HG02981 (cell line): ENCODE measurements at regions not wholly inside any gene's neighbourhood (a gene's known extent, or its start where the extent isn't known, plus 50 kb on each side); places are given as distances from the start of the nearest gene placed in this dataset.

Experiments
- ATAC-seq: cut with Tn5 transposase; IDR thresholded peaks from one replicate; pipeline ENCODE4 v1.9.1; 2021; ENCODE audit warnings: mild to moderate bottlenecking, moderate library complexity; ENCODE audit not compliant: unreplicated experiment

GRCh38 chr4:32436816-32437215 lies 1716.6 kb downstream of the PCDH7 start:
- ATAC-seq = no peak

DNA sequence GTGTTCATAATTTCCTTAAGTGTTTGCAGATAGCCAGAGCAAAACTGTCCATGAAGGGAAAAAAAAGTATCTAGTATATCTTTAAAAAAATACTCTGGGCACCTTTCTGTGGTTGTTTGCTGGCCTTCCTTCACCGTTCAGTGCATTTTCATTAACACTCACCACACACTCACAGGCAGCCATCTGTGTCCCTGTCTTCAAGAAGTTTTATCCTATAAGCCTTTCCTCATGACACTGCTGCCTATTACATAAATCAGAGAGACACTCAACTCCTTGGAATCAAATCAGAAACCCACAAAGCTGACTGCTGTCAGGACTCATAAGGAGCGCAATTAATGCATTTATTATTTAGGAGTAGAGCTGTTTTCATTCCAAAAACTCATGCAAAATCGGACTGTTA lies 1720.2 kb downstream of the PCDH7 start:
- ATAC-seq = no peak

DNA sequence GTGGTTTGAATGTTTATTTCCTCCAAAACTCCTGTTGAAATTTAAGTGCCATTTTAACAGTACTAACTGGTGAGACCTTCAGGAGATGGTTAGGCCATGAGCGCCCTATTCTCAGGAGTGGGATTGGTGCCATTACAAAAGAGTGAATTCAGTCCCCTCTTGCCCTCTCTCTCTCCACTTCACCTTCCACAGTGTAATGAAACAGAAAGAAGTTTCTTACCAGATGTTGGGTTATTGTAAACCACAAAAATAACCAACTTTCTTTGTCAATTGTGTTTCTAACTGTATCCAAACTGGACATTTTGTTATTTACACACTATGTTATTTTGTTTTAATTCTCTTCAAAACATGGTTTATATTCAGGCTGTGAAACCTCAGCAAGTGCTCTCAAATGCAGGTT lies 1734.3 kb downstream of the PCDH7 start:
- no peak for ATAC-seq

GRCh38 chr4:32455231-32455630 lies 1735.1 kb downstream of the PCDH7 start:
- no peak for ATAC-seq

GRCh38 chr4:32460972-32461371 lies 1740.8 kb downstream of the PCDH7 start:
- no peak for ATAC-seq

DNA sequence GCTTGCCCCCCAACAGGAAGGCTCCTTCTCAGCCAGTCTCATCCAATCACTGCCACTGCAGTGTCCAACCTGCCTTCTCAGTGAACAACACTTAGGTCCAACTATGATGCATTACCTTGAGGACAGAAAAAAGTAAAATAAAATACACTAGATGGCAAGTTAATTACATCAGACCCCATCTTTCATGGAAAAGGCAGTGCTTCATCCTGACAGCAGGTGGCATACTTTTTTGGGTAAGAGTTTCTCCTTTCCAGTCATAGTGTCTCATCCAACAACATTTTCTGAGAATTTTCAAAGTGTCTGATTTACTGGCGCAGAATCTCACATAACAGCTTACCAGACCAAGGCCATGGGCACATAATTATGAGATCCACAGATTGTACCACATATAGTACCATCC lies 1742.8 kb downstream of the PCDH7 start:
- ATAC-seq = no peak

DNA sequence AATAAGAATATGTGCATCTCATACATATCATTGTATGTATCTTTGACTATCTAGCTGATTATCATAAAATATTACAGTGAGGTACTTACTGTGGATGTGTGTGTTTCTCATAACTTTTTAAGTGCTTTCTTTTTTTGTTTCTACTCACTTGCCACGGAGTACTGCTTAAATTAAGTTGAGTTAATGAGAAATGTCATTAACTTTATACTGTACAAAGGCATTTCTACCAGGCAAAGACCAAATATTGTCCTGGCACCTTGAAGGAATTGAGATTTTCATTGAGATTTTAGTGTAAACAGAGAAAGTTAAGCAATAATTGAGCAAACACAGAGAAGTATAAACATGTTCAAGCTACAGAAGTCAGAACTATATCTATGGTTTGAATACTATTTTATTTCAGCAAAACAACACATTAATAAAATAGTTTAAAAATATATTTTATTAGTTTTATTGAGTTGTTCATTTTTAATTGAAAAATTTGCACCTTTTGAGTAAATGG lies 1750.0 kb downstream of the PCDH7 start:
- no peak for ATAC-seq

DNA sequence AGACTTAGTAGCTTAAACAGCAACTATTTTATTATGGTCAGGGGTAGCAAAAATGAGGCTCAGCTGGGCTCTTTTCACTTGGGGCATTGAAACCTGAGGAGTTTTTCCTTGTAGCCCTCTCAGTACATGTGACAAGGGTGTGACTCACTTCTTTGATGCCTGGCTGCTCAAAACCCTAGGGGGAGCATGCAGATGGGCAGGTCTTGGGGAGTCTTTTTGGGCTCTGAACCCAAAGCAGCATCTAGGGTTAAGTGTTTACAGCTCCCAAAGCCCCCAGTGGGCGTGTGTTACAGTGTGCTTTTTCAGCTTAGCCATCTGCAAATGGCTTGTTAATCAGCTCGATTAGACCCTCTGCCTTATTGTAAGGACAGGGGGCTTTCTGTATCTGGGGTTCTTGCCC lies 1752.7 kb downstream of the PCDH7 start:
- ATAC-seq = no peak

- no peak for ATAC-seq
Measured at GRCh38 chr4:32475710-32476109, 1755.5 kb downstream of the PCDH7 start.

- no peak for ATAC-seq
Measured at GRCh38 chr4:32477518-32477917, 1757.3 kb downstream of the PCDH7 start.

DNA sequence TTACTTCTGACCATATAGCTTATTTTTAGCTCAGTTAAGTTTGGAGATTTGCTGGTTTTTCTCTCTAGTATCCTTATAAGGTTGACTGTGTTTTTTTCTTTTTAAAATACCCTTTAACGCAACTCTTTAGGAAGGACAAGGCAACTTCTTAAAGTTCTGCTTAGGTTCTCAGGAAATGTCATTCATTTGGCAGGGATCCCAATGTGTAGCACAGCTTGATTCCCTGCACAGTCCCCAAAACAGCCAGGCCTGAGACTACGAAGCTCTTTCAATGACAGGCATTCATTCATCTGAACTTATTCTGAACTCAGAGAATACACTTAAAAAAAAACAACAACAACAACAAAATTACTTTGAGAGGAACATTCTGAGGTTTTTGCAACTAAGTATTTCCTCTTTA lies 1765.8 kb downstream of the PCDH7 start:
- no peak for ATAC-seq

GRCh38 chr4:32488690-32489089 lies 1768.5 kb downstream of the PCDH7 start:
- no peak for ATAC-seq

DNA sequence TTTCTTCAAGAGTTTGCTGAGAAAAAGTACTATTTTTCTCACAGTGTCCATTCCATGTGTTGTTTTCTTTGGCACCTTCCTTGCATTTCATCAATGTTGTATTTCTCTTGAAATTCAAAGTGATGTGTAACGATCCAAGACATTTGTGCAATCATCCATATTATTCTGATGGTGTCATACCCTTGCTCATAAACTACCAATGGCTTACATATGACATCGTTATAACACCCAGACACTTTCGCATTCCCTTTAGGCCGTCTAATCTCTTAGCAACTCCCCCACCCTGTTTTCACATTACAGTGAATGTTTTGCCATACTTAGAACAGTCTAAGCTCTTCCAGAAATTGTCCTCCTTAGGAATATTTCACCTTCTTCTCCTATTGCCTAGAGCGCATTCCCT lies 1779.0 kb downstream of the PCDH7 start:
- no peak for ATAC-seq

DNA sequence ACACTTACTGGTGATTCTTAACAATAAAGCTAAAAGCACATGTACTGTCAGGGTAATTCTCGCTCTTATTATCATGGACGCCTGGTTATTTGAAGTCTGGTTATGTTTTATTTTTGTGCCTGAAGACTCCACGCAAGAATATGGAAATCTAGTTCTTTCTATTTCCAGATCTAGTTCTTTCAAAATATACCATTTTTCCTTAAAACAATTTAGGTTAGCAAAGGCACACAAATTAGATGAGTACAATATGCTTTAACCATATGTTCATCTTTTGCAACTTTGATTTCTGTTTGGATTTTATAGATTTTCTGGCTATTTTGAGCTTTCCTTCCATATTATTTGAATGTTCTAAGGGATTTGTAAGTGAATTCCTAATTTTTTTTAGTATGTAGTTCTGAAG lies 1783.1 kb downstream of the PCDH7 start:
- ATAC-seq = no peak

- ATAC-seq = no peak
Measured at GRCh38 chr4:32506067-32506466, 1785.9 kb downstream of the PCDH7 start.

DNA sequence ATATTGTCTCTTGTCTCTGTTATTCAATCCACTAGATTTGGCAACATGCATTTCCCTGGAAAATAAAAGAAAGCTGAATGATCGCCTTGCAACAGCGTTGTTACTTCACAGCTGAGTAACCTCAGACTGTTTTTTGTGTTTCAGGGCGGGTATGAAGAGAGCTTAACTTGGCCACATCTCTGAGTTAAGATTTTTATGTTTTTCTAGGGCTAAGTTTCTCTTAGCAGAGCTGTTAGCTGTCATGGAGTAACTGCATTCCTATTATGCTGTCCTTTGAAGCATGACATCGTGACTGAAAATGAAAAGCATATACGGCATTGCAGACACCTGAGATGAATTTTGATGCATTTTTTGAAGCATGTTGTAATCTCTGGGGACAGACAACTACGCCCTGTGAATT lies 1798.9 kb downstream of the PCDH7 start:
- ATAC-seq = no peak

DNA sequence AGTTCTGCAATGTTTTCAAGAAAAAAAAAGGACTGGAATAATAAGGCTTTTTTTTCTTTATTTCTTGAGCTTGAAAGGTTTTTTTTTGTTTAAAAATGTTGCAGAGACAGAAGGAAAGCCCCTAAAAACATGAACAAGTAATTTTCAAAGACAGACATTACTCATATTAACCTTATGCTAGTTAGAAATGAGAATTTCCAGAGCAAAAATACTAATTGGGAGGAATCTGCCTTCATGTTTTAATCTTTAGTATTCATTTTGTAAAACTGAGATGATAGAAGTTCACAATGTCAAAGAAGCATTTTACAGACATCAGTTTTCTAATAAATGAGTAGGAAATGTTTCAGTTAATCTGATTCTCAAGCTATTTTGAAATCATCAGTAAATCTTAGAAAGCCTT lies 1805.3 kb downstream of the PCDH7 start:
- ATAC-seq = no peak

DNA sequence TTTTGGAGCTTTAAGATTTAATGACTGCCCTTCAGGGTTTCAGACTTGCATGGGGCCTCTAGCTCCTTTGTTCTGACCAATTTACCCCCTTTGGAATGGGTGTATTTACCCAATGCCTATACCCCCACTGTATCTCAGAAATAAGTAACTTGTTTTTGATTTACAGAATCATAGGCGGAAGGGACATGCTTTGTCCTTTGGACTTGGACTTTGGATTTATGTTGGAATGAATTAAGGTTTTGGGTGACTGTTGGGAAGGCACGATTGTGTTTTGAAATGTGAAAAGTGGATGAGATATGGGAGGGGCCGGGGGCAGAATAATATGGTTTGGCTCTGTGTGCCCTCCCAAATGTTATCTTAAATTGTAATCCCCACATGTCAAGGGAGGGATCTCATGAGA lies 1824.7 kb downstream of the PCDH7 start:
- ATAC-seq = no peak

GRCh38 chr4:32551943-32552342 lies 1831.8 kb downstream of the PCDH7 start:
- no peak for ATAC-seq

- no peak for ATAC-seq
Measured at GRCh38 chr4:32560306-32560705, 1840.1 kb downstream of the PCDH7 start.

- no peak for ATAC-seq
Measured at GRCh38 chr4:32562010-32562409, 1841.8 kb downstream of the PCDH7 start.

GRCh38 chr4:32564626-32565025 lies 1844.5 kb downstream of the PCDH7 start:
- no peak for ATAC-seq

GRCh38 chr4:32569861-32570260 lies 1849.7 kb downstream of the PCDH7 start:
- no peak for ATAC-seq

DNA sequence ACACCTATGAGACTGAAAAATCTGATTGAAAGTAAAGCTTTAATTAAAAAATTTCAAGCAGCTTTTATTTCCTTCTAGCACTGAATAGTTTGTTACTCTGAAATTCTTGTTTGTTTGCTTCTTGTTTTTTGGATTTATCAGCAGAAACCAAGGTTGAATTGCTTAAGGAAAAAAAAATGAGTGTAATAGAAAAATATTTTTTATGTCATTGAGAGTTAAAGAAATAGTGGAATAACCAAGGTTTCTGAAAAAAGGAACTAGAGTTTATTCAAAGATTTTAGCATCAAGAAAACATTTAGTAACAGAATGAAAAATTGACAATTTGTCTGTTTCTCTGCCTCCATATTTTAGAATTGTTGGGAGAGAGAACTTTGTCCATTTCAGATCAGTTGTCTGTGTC lies 1852.2 kb downstream of the PCDH7 start:
- ATAC-seq = no peak
